IPS DF 4.7 (cell line): ENCODE measurements at regions not wholly inside any gene's neighbourhood (a gene's known extent, or its start where the extent isn't known, plus 50 kb on each side); places are given as distances from the start of the nearest gene placed in this dataset.
"Not testable (repeated sequence)": the region's sequence is repeated elsewhere in the genome, so short reads cannot be mapped to it uniquely, and the experiment has no call there.

Experiments used
- DNase-seq: peaks from one replicate; pipeline ENCODE4 v3.0.0-alpha.2; 2013; ENCODE audit warnings: low spot score; ENCODE audit errors: extremely low read depth

- no peak for DNase-seq
Observed at GRCh38 chr13:75960538-75960994, 324.4 kb downstream of the LMO7 start.

- DNase-seq: no peak
Observed at GRCh38 chr13:75959861-75960481, 323.8 kb downstream of the LMO7 start.

- not testable (repeated sequence) for DNase-seq
Observed at GRCh38 chr13:75953589-75953988, 317.5 kb downstream of the LMO7 start.

DNA sequence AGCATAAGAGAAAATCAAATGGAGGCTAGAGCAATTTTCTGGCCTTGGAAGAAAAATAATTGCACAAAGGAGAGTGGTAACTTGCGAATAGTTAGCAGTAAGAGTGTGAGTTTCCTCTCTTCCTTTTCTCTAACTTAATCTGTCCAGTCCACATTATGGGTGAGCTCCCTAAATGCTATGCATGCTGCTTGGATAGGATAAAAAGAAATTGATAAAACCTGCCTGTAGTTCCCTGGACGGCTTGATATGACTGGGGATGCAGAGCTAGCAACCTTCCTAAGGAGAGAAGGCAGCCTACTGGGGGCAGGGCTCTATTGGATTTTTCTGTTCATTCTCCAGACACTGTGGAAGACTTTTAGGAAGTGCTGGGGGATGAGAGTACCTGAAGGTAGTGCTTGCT lies 311.3 kb downstream of the LMO7 start:
- DNase-seq: no peak

GRCh38 chr13:75946536-75947284 lies 310.6 kb downstream of the LMO7 start:
- DNase-seq: no peak

DNA sequence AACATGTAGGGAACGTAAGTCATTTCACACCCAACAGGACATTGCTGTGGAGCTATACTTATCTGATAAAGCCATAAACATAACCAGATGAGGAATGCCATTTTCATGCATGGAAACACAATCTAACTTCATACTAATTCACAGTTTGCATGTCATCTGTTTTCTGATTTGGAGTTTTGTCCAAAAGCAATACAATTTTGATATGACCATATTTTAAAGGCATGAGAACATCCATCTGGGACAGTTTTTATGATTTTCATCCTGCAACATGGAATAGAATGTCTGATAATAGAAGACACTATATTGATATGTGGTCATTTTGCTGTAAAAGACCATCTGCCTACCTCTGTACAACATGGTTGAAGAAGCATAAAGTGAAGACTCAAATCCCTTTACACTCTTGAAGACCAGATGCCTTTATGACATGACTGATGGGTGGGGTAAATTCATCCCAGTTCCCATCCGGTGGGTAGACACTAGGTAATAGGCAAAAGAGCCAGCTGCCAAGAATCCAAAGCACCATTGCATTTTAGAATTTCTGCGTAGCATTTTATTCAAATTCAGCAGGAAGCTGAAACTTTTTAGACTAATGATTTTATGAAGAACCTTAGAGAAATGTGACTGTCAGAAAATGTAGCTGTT lies 309.8 kb downstream of the LMO7 start:
- no peak for DNase-seq

- no peak for DNase-seq
Observed at GRCh38 chr13:75938811-75939560, 302.9 kb downstream of the LMO7 start.

DNA sequence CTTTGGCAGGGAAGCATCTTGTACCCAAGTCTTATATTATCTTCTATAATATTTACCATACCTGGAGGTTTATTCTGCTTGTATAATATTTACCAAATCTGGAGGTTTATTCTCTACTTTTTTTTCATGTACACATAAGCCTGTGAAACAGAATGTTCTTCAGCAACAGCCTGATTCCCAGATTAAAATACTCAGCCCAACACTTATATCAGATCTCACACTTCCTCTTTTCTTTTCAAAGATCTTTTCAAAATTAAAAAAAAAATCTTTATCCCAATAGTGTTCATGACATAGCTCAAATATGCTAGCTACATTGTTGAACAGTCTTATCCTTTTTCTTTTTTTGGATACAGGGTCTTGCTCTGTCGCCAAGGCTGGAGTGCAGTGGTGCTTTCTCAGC lies 300.7 kb downstream of the LMO7 start:
- no peak for DNase-seq

DNA sequence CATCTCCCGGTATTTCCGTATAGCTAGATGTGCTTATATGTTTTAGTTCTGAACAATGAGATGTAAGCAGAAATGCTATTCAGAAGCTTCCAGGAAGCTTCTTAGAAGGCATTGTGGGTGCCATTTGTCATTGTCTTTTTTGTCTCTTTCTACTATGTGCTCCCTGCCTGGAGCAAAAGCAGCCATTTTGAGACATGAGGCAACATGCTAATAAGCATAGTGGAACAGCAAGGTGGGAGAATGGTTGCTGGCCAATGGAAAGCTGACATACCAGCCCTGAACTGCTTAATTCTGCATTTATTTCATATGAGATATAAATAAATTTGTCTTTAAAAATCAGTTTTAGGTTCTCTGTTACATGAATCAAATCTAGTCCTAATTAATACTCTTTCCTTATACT lies 299.7 kb downstream of the LMO7 start:
- DNase-seq: no peak

DNA sequence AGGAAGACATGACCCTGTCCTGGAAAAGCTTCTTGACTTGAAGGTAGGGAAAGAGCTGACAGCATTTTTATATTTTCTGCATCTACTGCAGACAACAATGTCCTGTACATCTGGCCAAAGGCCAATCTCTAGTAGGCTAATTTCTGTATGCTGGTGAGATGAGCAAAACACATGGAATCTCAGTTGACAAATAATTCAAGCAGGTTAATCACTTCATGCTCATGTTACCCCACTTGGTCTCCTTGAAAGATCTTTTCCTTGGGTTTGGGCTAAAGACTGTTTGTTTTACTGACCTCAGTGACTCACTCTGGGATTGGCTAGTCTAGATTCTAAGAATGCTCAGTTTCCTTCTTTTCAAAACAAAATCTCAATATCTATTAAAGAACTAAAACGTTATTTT lies 298.8 kb downstream of the LMO7 start:
- DNase-seq: no peak

DNA sequence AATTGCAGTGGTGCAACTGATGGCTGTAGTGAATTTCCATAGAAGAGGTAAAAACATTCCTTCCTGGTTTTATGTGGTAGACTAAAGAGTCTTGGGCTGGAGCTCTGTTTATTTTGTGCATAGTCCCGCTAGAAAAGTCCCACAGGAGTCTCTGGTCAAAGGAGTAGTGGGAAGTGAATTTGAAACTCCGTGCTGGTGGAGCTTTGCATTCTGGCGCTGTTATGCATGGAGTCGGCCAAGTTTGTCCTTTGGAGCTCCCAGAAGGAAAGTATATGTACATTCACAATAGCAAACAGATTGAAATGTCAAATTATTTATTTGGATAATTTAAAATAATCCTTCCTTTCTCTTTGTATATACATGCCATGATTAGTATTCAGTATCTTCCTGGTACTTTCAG lies 296.5 kb downstream of the LMO7 start:
- DNase-seq: no peak

DNA sequence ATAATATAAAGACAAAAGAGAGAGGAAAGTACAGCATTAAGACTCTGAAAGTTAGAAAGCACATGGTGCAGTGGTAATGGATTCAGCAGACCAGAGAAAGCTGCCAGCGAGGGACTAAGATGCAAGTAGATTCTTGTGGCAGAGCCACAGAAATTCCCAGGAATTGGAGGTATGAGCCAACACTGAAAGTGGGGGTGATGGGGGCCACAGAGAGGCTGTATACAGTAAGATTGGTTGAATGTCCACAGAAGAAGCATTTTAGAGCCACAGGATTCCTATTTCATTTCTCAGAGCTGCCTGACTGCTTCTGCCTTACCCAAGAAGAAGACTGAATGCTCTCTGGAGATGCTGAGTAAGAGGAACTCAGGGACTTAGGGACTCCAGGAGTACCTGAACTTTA lies 295.0 kb downstream of the LMO7 start:
- no peak for DNase-seq

GRCh38 chr13:75929076-75929475 lies 292.9 kb downstream of the LMO7 start:
- DNase-seq: no peak

DNA sequence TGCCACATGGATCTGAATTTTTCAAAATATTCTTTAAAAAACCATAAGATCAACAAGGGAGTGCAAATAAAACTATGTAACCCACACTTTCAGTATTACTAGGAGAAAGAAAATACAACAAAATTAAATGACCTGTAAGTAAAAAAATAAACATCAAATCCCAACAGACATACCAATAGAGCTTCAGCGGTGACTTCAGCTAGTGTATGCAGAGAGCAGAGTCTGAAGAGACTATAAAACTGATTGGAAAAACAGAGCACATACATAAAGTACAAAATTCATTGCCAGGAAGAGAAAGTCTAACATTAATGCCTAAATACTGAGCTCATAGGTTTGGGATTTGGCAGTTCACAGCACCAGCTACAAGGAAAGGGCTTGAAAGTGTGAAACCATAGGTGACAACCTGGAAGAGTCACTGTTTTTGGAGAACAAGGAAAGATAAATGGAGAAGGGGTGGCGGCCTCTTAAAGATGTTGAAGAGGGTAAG lies 291.1 kb downstream of the LMO7 start:
- DNase-seq: no peak

DNA sequence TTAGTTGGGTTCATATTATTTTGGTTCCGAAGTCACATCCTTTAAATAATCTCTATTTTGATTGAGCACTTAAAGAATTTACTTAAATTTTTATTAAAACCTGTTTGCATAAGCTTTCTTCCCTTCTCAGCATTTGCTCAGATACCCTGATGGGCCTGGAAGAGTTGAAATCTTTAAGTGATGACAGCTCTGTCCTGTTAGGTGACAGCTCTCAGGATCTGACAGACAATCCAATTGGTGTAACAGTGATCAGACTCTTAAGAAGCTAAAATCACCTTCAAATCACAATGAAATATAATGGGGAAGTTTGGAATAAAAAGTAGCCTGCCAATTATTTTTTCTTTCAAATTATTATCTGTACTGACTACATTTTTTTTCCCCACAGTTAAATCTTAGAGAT lies 284.4 kb downstream of the LMO7 start:
- no peak for DNase-seq

DNA sequence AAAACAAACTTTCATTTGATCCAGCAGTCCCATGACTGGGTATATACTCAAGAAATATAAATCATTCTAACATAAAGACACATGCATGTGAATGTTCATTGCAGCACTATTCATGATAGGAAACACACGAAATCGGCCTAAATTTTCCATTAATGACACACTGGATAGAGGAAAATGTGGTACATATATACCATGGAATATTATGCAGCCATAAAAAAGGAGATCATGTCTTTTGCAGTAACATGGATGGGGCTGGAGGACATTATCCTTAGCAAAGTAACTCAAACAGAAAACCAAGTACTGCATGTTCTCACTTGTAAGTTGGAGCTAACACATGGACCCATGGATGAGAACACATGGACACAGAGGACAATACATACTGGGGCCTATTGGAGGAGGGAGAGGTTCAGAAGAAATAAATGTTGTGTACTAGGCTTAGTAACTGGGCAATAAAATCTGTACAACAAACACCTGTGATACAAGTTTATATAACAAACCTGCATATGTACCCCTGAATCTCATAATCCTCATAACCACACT lies 283.6 kb downstream of the LMO7 start:
- DNase-seq: no peak

GRCh38 chr13:75915066-75915465 lies 278.9 kb downstream of the LMO7 start:
- no peak for DNase-seq

DNA sequence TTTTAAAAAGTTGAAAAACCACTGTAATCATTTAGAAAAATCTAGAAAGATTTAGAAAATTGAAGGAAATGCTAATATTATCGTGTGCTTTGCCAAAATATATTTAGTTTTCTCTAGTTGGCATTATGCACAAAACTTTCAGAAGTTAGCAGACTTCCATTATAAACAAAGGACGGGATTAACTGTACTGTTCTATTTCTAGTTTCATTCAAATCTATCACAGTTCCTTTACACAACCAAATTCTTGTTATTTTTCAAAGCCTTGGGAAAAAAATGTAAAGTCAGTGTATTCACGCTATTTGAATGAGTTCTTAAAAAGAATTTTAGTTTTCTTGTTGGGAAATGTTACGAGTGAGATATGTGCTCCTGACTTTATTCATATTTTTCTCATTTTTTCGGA lies 277.8 kb downstream of the LMO7 start:
- no peak for DNase-seq

DNA sequence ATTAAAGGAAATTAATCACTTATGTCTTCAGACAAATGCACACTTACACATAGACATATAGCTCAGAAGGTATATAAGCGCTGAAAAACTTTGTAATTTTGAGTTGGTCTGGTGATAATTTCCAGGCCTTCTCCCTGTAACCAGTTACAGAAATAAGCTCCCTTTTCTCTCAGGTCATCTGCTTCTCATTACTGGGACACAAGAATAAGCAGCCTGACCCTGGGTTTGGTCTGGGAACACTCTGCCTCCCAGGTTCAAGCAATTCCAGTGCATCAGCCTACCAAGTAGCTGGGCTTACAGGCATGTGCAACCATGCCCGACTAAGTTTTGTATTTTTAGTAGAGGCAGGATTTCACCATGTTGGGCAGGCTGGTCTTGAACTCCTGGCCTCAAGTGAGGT lies 274.5 kb downstream of the LMO7 start:
- no peak for DNase-seq
